C4-2B (cell line): ENCODE measurements at regions not wholly inside any gene's neighbourhood (a gene's known extent, or its start where the extent isn't known, plus 50 kb on each side); places are given as distances from the start of the nearest gene placed in this dataset.

Experiments
- CTCF ChIP-seq: fragments of 450-650 bp; conservative IDR thresholded peaks from 2 replicates; pipeline ENCODE4 v1.5.1; 2017; ENCODE audit warnings: mild to moderate bottlenecking
- ZFX ChIP-seq: fragments of 450-650 bp; IDR thresholded peaks from 2 replicates; pipeline ENCODE4 v1.6.1; 2017

- TF ChIP-seq CTCF (no peak), ZFX (no peak)
Measured at GRCh38 chr3:8069471-8069870, 432.2 kb upstream of the LMCD1 start.
